ENCODE measurements at regions not wholly inside any gene's neighbourhood (a gene's known extent, or its start where the extent isn't known, plus 50 kb on each side); places are given as distances from the start of the nearest gene placed in this dataset.

DNA sequence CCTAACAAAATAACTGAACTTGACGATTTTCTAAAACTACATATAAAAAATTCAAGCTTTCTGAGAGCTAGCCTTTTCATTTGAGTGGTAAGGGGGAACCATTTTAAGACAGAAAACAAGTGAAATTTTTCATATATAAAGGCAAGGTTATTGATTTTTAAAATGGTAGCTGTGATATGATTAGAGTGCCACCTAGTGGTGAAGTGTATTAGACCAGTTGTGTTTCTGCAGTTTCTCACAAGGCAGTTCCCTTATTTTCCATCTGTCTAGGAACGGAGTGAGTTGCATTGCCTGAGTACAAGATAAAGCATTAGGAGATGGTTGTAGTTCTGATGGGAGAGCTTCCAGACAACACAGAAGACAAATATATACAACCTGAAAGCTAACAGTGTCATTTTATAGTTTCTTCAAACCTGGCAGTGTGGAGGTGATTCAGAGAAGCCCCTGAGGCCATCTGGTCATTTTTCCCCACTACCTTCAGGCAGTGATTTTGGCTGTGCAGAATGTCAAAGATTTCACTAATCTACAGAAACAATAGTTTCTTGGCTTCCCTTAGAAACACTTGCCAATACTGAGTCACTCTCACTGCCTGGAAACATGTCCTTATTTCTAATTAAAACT lies 180.8 kb downstream of the C12orf50 start:
- TF ChIP-seq POLR2A (IDR thresholded peaks at IDR 0.05; ENCODE audit: low read depth, low read length), result no peak
- TF ChIP-seq POLR2AphosphoS5 (IDR thresholded peaks at IDR 0.05; ENCODE audit: low read depth, low read length), result no peak
- no peak for TF ChIP-seq TAF1 (IDR thresholded peaks at IDR 0.05; ENCODE audit: low read depth, low read length)
- TF ChIP-seq SPI1 (IDR thresholded peaks at IDR 0.05; ENCODE audit: low read depth, low read length), result peak; percentile 80
- TF ChIP-seq PAX5 (IDR thresholded peaks at IDR 0.05; ENCODE audit: insufficient read depth, low read length, severe bottlenecking), result no peak
- TF ChIP-seq POU2F2 (IDR thresholded peaks at IDR 0.05; ENCODE audit: low read depth, low read length), result no peak

Measured in GM12891 (cell line).